GM12878 (cell line): ENCODE measurements at regions not wholly inside any gene's neighbourhood (a gene's known extent, or its start where the extent isn't known, plus 50 kb on each side); places are given as distances from the start of the nearest gene placed in this dataset.

Experiments
- ATAC-seq: fragments of 200-7000 bp; cut with Tn5 transposase; 3 replicates; pipeline ENCODE4 v1.9.1; 2020; ENCODE audit warnings: mild to moderate bottlenecking, moderate library complexity
- BruUV-seq: library from RNA; stranded (reverse); fragments of 400-500 nt; replicated peaks from 2 replicates; lab custom pipeline; 2021; lab: Mats Ljungman, UMichigan
- CTCF ChIA-PET: fragments of 300-600 bp; sonication (Branson Sonifier 250); formaldehyde crosslinking; extraction: SDS; loops from one replicate; lab custom pipeline; 2021; ENCODE audit warnings: inconsistent platforms; lab: Yijun Ruan, JAX
- POLR2A ChIA-PET: fragments of 350-600 bp; formaldehyde crosslinking; extraction: SDS; loops from one replicate; lab custom pipeline; 2021; ENCODE audit warnings: inconsistent platforms; lab: Charles Lee
- RAD21 ChIA-PET: fragments of 300-600 bp; sonication (Branson Sonifier 250); formaldehyde crosslinking; loops from one replicate; lab custom pipeline; 2023; ENCODE audit warnings: antibody characterized with exemption; ENCODE audit not compliant: unreplicated experiment; lab: Charles Lee
- SMC1A ChIA-PET: fragments of 300-600 bp; sonication (Branson Sonifier 250); formaldehyde crosslinking; loops from one replicate; lab custom pipeline; 2023; ENCODE audit not compliant: unreplicated experiment, uncharacterized antibody; lab: Charles Lee
- DNase-seq: peaks from one replicate; pipeline ENCODE4 v3.0.0-alpha.2; 2011; ENCODE audit warnings: low read depth, low spot score
- FAIRE-seq: peaks from 3 replicates; lab custom pipeline; 2011; peaks lifted over from hg19 to GRCh38; lab: Jason Lieb, UNC
- H2AFZ ChIP-seq: 2 replicates; pipeline ENCODE4 v1.6.0; 2011; ENCODE audit warnings: low read depth, low read length, control low read depth; ENCODE audit not compliant: control insufficient read depth
- H3K27ac ChIP-seq: 2 replicates; pipeline ENCODE4 v1.5.1; 2011; ENCODE audit warnings: control low read depth; ENCODE audit not compliant: control insufficient read depth, insufficient read depth
- H3K27me3 ChIP-seq, 2 experiments: replicated peaks in 1 of 2; 2 replicates each; pipeline versions ENCODE4 v1.6.0 to v1.6.1; 2011; ENCODE audit warnings: low read length in 1 of 2; ENCODE audit not compliant: control insufficient read depth in 2 of 2, insufficient read depth in 2 of 2
- H3K36me3 ChIP-seq, 2 experiments: 2 replicates each; pipeline ENCODE4 v1.5.1; 2011; ENCODE audit warnings: low read length in 1 of 2; ENCODE audit not compliant: control insufficient read depth in 2 of 2, insufficient read depth in 2 of 2
- H3K4me1 ChIP-seq: 2 replicates; pipeline ENCODE4 v1.6.1; 2011; ENCODE audit warnings: mild to moderate bottlenecking, low read length, moderate library complexity, mixed read lengths; ENCODE audit not compliant: control insufficient read depth, insufficient read depth
- H3K4me2 ChIP-seq: 2 replicates; pipeline ENCODE4 v1.6.0; 2011; ENCODE audit warnings: control low read depth; ENCODE audit not compliant: control insufficient read depth, insufficient read depth
- H3K4me3 ChIP-seq: fragments of 200-600 bp; sonication (generic); 2 replicates; pipeline ENCODE4 v1.5.1; 2016
- H3K79me2 ChIP-seq: 2 replicates; pipeline ENCODE4 v1.6.0; 2011; ENCODE audit warnings: low read length; ENCODE audit not compliant: control insufficient read depth, insufficient read depth
- H3K9ac ChIP-seq: 2 replicates; pipeline ENCODE4 v1.8.0; 2011; ENCODE audit warnings: low read length, control low read depth, mixed read lengths; ENCODE audit not compliant: control insufficient read depth, insufficient read depth
- H3K9me3 ChIP-seq: replicated peaks from 3 replicates; pipeline ENCODE4 v1.5.1; 2011; ENCODE audit warnings: mild to moderate bottlenecking, low read length; ENCODE audit not compliant: control insufficient read depth, insufficient read depth
- H4K20me1 ChIP-seq: 2 replicates; pipeline ENCODE4 v1.6.0; 2011; ENCODE audit not compliant: control insufficient read depth, insufficient read depth
- BMI1 ChIP-seq: fragments of 450-650 bp; IDR thresholded peaks from 2 replicates; pipeline ENCODE4 v1.6.1; 2016; ENCODE audit warnings: mild to moderate bottlenecking, moderate library complexity, borderline replicate concordance
- CBX5 ChIP-seq: sonication (generic); IDR thresholded peaks from 2 replicates; pipeline ENCODE4 v1.6.1; 2016; ENCODE audit warnings: low read depth, moderate library complexity, mild to moderate bottlenecking, inconsistent platforms
- HDAC6 ChIP-seq: fragments of 200-600 bp; sonication (generic); IDR thresholded peaks from one replicate; pipeline ENCODE4 v1.8.0; 2017; ENCODE audit warnings: antibody characterized with exemption; ENCODE audit not compliant: unreplicated experiment
- HDGF ChIP-seq: fragments of 450-650 bp; IDR thresholded peaks from 2 replicates; pipeline ENCODE4 v1.6.1; 2016; ENCODE audit warnings: antibody characterized with exemption
- TCF7 ChIP-seq: IDR thresholded peaks from 2 replicates; pipeline ENCODE4 v1.6.1; 2014; ENCODE audit warnings: antibody characterized with exemption, borderline replicate concordance
- ZNF217 ChIP-seq: fragments of 450-650 bp; IDR thresholded peaks from 2 replicates; pipeline ENCODE4 v1.6.1; 2017; ENCODE audit warnings: antibody characterized with exemption, mild to moderate bottlenecking
- WGBS: methylation state at CpG from one replicate; pipeline ENCODE4 v1.1.6; 2016; ENCODE audit warnings: low lambda C conversion rate; ENCODE audit not compliant: insufficient replicate concordance, insufficient coverage; ENCODE audit errors: missing lambda C conversion rate; 5-methylcytosine and 5-hydroxymethylcytosine counted together
- in situ Hi-C: fragments of 300-500 bp; cut with MboI; formaldehyde crosslinking; loops from 9 replicates; pipeline ENCODE4 v1.14.3; 2018; ENCODE audit warnings: mixed read lengths
- intact Hi-C: fragments of 100-400 bp; cut with micrococcal nuclease; formaldehyde crosslinking; loops from one replicate; pipeline ENCODE4 v1.14.2; 2022; ENCODE audit not compliant: unreplicated experiment
- TF ChIP-seq, protein P1 (sequence below): fragments of 450-650 bp; IDR thresholded peaks from 2 replicates; pipeline ENCODE4 v1.6.1; 2017; ENCODE audit warnings: mild to moderate bottlenecking, moderate library complexity
- TF ChIP-seq, protein P2 (sequence below), 3 experiments: IDR thresholded peaks in 2 of 3; conservative IDR thresholded peaks in 1 of 3; 2 replicates each; pipeline ENCODE4 v1.5.1; 2011; ENCODE audit warnings: low read depth in 3 of 3, low read length in 3 of 3, mild to moderate bottlenecking in 3 of 3, control low read depth in 2 of 3, moderate library complexity in 2 of 3, inconsistent platforms in 1 of 3, mixed read lengths in 1 of 3; ENCODE audit not compliant: control insufficient read depth in 2 of 3, insufficient read depth in 1 of 3; ENCODE audit errors: extremely low read depth in 1 of 3

DNA sequence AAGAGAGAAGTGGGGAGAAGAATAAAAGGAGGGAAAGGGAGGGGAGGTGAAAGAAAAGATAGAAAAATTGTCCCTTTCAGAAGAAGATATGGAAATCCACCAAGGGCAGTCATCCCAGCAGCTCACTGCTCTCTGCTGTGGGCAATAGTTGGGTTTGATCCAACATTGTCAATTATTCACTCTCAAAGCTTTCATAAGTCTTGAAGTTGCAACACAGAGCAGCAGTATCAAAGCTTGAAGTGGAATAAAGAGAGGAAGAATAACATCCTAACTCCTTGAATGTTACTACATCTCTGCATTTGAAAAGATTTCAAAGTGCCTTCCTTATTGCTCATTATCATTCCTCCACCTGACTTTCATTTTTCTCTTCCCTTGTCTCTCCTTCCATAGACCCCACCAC lies 62.3 kb upstream of the HHIP start (continued):
- no peak for TF ChIP-seq BMI1
- TF ChIP-seq, protein P1, sequence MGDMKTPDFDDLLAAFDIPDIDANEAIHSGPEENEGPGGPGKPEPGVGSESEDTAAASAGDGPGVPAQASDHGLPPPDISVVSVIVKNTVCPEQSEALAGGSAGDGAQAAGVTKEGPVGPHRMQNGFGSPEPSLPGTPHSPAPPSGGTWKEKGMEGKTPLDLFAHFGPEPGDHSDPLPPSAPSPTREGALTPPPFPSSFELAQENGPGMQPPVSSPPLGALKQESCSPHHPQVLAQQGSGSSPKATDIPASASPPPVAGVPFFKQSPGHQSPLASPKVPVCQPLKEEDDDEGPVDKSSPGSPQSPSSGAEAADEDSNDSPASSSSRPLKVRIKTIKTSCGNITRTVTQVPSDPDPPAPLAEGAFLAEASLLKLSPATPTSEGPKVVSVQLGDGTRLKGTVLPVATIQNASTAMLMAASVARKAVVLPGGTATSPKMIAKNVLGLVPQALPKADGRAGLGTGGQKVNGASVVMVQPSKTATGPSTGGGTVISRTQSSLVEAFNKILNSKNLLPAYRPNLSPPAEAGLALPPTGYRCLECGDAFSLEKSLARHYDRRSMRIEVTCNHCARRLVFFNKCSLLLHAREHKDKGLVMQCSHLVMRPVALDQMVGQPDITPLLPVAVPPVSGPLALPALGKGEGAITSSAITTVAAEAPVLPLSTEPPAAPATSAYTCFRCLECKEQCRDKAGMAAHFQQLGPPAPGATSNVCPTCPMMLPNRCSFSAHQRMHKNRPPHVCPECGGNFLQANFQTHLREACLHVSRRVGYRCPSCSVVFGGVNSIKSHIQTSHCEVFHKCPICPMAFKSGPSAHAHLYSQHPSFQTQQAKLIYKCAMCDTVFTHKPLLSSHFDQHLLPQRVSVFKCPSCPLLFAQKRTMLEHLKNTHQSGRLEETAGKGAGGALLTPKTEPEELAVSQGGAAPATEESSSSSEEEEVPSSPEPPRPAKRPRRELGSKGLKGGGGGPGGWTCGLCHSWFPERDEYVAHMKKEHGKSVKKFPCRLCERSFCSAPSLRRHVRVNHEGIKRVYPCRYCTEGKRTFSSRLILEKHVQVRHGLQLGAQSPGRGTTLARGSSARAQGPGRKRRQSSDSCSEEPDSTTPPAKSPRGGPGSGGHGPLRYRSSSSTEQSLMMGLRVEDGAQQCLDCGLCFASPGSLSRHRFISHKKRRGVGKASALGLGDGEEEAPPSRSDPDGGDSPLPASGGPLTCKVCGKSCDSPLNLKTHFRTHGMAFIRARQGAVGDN, result no peak
- TF ChIP-seq HDAC6, result no peak
- no peak for TF ChIP-seq ZNF217
- no peak for TF ChIP-seq HDGF

DNA sequence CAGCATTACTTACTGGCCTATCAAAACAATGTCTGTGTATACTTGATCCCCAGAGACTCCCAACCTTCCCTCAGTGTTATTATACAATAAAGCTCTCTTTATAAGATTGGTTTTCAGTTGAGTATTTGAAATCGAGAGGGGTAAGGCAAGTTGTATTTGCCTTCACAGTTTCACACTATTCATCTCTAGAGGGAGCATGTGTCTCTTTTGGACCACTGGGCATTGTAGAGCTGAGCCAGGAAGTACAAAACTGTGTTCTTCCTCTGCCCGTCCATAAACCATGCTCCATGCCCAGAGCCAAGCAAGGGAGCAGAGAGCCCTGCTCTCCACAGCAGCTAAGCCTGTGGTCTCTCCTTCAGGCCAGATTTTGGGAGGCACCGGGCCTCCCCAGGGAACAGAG lies 61.5 kb upstream of the HHIP start:
- no peaks in the 10 kb centered on the region for H4K20me1 ChIP-seq
- TF ChIP-seq, protein P2, sequence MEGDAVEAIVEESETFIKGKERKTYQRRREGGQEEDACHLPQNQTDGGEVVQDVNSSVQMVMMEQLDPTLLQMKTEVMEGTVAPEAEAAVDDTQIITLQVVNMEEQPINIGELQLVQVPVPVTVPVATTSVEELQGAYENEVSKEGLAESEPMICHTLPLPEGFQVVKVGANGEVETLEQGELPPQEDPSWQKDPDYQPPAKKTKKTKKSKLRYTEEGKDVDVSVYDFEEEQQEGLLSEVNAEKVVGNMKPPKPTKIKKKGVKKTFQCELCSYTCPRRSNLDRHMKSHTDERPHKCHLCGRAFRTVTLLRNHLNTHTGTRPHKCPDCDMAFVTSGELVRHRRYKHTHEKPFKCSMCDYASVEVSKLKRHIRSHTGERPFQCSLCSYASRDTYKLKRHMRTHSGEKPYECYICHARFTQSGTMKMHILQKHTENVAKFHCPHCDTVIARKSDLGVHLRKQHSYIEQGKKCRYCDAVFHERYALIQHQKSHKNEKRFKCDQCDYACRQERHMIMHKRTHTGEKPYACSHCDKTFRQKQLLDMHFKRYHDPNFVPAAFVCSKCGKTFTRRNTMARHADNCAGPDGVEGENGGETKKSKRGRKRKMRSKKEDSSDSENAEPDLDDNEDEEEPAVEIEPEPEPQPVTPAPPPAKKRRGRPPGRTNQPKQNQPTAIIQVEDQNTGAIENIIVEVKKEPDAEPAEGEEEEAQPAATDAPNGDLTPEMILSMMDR (IDR thresholded peaks at IDR 0.05 in 2 of 3, conservative IDR thresholded peaks at IDR 0.05 in 1 of 3; ENCODE audit: control insufficient read depth in 2 of 3, extremely low read depth in 1 of 3, insufficient read depth in 1 of 3, low read depth in 3 of 3, low read length in 3 of 3), result peak in 1 of 3 experiments; percentile 8; a peak in 1 of 6 replicates
- no peak for TF ChIP-seq TCF7
- TF ChIP-seq CBX5, result no peak
- ChIA-PET CTCF (interaction anchor here (0.9 kb wide), 1 partner anchor 918 kb away, joined by 3 read pairs; no protein-coding TSS in a partner anchor), SMC1A (interaction anchor here (0.5 to 1.8 kb wide), 2 partner anchors 9 to 161 kb away, joined by 3 to 6 read pairs; no protein-coding TSS in a partner anchor), POLR2A (interaction anchor here (0.5 kb wide), 1 partner anchor 21 kb away, joined by 5 read pairs; no protein-coding TSS in a partner anchor), RAD21 (interaction anchor here (0.9 kb wide), 1 partner anchor 477 kb away, joined by 3 read pairs; no protein-coding TSS in a partner anchor)
- H3K9ac ChIP-seq, result no peak overlapping the region
- H3K36me3 ChIP-seq, result no peaks in the 10 kb centered on the region
- intact Hi-C loops, result no loop called here
- no peak overlapping the region for H3K4me2 ChIP-seq
- no peak overlapping the region for H3K4me3 ChIP-seq
- no peaks in the 10 kb centered on the region; a peak in 1 of 4 replicates for H3K27me3 ChIP-seq
- no peaks in the 10 kb centered on the region for H3K4me1 ChIP-seq
- DNase-seq (no peak), FAIRE-seq (no peak), ATAC-seq (peak; percentile 64)
- no peaks in the 10 kb centered on the region for H3K9me3 ChIP-seq
- no peak overlapping the region for H3K27ac ChIP-seq
- no peak overlapping the region for H2AFZ ChIP-seq
- in situ Hi-C loops, result no loop called here
- H3K79me2 ChIP-seq, result no peaks in the 10 kb centered on the region
- BruUV-seq, result no TSS peak
- WGBS, result 4% methylated on average over 3 of the region's 3 CpGs
